SK-N-SH treated with all-trans-retinoic acid at 6 μM for 48 hours (cell line): ENCODE measurements at regions not wholly inside any gene's neighbourhood (a gene's known extent, or its start where the extent isn't known, plus 50 kb on each side); places are given as distances from the start of the nearest gene placed in this dataset.

Source experiments
- ATAC-seq: fragments of 200-7000 bp; cut with Tn5 transposase; 3 replicates; pipeline ENCODE4 v1.9.1; 2020; ENCODE audit warnings: mild to moderate bottlenecking, moderate library complexity
- ARNTL ChIP-seq: fragments of 450-650 bp; formaldehyde crosslinking; IDR thresholded peaks from 2 replicates; pipeline ENCODE4 v1.5.0; 2020; ENCODE audit warnings: low read depth, mild to moderate bottlenecking, moderate library complexity, borderline replicate concordance
- BACH2 ChIP-seq: fragments of 250-450 bp; sonication (Bioruptor Pico); IDR thresholded peaks from 2 replicates; pipeline ENCODE4 v1.9.0; 2021; ENCODE audit warnings: mild to moderate bottlenecking, borderline replicate concordance
- CREB5 ChIP-seq: fragments of 250-450 bp; sonication (Bioruptor Pico); IDR thresholded peaks from 2 replicates; pipeline ENCODE4 v1.5.1; 2020; ENCODE audit warnings: low read depth, mild to moderate bottlenecking, moderate library complexity
- CSDC2 ChIP-seq: fragments of 250-450 bp; sonication (Bioruptor Pico); IDR thresholded peaks from 2 replicates; pipeline ENCODE4 v1.5.0; 2020; ENCODE audit warnings: mild to moderate bottlenecking, moderate library complexity
- ESRRG ChIP-seq: fragments of 250-450 bp; sonication (Bioruptor Pico); IDR thresholded peaks from 2 replicates; pipeline ENCODE4 v1.6.1; 2021; ENCODE audit warnings: mild to moderate bottlenecking
- GLIS3 ChIP-seq: fragments of 250-450 bp; sonication (Bioruptor Pico); IDR thresholded peaks from 2 replicates; pipeline ENCODE4 v1.5.0; 2020; ENCODE audit warnings: mild to moderate bottlenecking, moderate library complexity
- ISL1 ChIP-seq: fragments of 250-450 bp; sonication (Bioruptor Pico); IDR thresholded peaks from 2 replicates; pipeline ENCODE4 v2.1.2; 2022; ENCODE audit warnings: mild to moderate bottlenecking, moderate library complexity
- OSR1 ChIP-seq: fragments of 250-450 bp; sonication (Bioruptor Pico); IDR thresholded peaks from 2 replicates; pipeline ENCODE4 v1.8.0; 2022; ENCODE audit warnings: moderate library complexity, mild to moderate bottlenecking, inconsistent platforms
- PATZ1 ChIP-seq: fragments of 250-450 bp; sonication (Bioruptor Pico); IDR thresholded peaks from 2 replicates; pipeline ENCODE4 v1.8.0; 2020; ENCODE audit warnings: mild to moderate bottlenecking, moderate library complexity, borderline replicate concordance
- POU6F1 ChIP-seq: fragments of 250-450 bp; sonication (Bioruptor Pico); IDR thresholded peaks from 2 replicates; pipeline ENCODE4 v1.8.0; 2021; ENCODE audit warnings: low read depth, mild to moderate bottlenecking, moderate library complexity, borderline replicate concordance
- PPARA ChIP-seq: fragments of 250-450 bp; sonication (Bioruptor Pico); IDR thresholded peaks from 2 replicates; pipeline ENCODE4 v1.5.0; 2020; ENCODE audit warnings: mild to moderate bottlenecking, borderline replicate concordance
- TCF4 ChIP-seq: fragments of 250-450 bp; sonication (Bioruptor Pico); IDR thresholded peaks from 2 replicates; pipeline ENCODE4 v1.8.0; 2021; ENCODE audit warnings: mild to moderate bottlenecking, moderate library complexity, borderline replicate concordance
- TOX ChIP-seq: fragments of 250-450 bp; sonication (Bioruptor Pico); IDR thresholded peaks from 2 replicates; pipeline ENCODE4 v1.8.0; 2021; ENCODE audit warnings: mild to moderate bottlenecking, moderate library complexity, borderline replicate concordance
- ZC3H10 ChIP-seq: fragments of 250-450 bp; sonication (Bioruptor Pico); IDR thresholded peaks from 2 replicates; pipeline ENCODE4 v1.5.1; 2021; ENCODE audit warnings: mild to moderate bottlenecking, moderate library complexity
- ZFP3 ChIP-seq: fragments of 250-450 bp; sonication (Bioruptor Pico); IDR thresholded peaks from 2 replicates; pipeline ENCODE4 v1.5.0; 2020; ENCODE audit warnings: mild to moderate bottlenecking, moderate library complexity
- ZFP30 ChIP-seq: fragments of 450-650 bp; formaldehyde crosslinking; IDR thresholded peaks from 2 replicates; pipeline ENCODE4 v1.5.0; 2022; ENCODE audit warnings: mild to moderate bottlenecking, moderate library complexity
- ZNF565 ChIP-seq: fragments of 450-650 bp; formaldehyde crosslinking; conservative IDR thresholded peaks from 2 replicates; pipeline ENCODE4 v1.5.0; 2020; ENCODE audit warnings: low read depth, mild to moderate bottlenecking, moderate library complexity
- ZNF70 ChIP-seq: fragments of 450-650 bp; formaldehyde crosslinking; IDR thresholded peaks from 2 replicates; pipeline ENCODE4 v1.5.0; 2020; ENCODE audit warnings: mild to moderate bottlenecking, moderate library complexity
- ZNF8 ChIP-seq: fragments of 450-650 bp; formaldehyde crosslinking; IDR thresholded peaks from 2 replicates; pipeline ENCODE4 v1.5.0; 2020; ENCODE audit warnings: mild to moderate bottlenecking, moderate library complexity
- TF ChIP-seq, protein P1 (sequence below): fragments of 250-450 bp; sonication (Bioruptor Pico); IDR thresholded peaks from 2 replicates; pipeline ENCODE4 v1.5.1; 2021; ENCODE audit warnings: mild to moderate bottlenecking, moderate library complexity
- TF ChIP-seq, protein P2 (sequence below): fragments of 250-450 bp; sonication (Bioruptor Pico); IDR thresholded peaks from 2 replicates; pipeline ENCODE4 v1.5.0; 2020; ENCODE audit warnings: mild to moderate bottlenecking, moderate library complexity

DNA sequence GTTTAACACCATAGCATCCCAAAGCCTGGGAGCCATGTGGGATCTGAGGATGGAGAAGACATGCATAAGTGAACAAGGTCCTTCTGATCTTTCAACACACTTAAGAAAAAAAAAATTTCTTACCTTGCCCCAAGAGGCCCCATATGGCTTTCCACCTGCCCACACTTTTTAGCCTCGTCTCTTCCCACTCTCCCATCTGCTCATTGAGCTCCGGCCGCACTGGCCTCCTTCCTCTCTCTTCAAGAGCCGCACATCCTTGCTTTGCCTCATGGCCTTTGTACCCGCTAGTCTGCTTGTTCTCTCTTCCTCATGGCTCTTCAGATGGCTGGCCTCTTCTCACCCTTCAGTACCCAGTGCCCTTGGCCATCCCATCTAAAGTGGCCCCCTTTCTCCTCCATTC lies 70.2 kb upstream of the PDE4B start (continued):
- TF ChIP-seq, protein P1, sequence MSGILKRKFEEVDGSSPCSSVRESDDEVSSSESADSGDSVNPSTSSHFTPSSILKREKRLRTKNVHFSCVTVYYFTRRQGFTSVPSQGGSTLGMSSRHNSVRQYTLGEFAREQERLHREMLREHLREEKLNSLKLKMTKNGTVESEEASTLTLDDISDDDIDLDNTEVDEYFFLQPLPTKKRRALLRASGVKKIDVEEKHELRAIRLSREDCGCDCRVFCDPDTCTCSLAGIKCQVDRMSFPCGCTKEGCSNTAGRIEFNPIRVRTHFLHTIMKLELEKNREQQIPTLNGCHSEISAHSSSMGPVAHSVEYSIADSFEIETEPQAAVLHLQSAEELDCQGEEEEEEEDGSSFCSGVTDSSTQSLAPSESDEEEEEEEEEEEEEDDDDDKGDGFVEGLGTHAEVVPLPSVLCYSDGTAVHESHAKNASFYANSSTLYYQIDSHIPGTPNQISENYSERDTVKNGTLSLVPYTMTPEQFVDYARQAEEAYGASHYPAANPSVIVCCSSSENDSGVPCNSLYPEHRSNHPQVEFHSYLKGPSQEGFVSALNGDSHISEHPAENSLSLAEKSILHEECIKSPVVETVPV (CRISPR knock-in tag) = no peak
- TF ChIP-seq ESRRG (CRISPR knock-in tag) (no peak), POU6F1 (CRISPR knock-in tag) (no peak), ARNTL (no peak), ZNF70 (no peak), BACH2 (CRISPR knock-in tag) (no peak)
- TF ChIP-seq, all 23 proteins: peak for 0

- no peak for TF ChIP-seq GLIS3 (CRISPR knock-in tag)
- no peak for TF ChIP-seq ZNF70
- no peak for TF ChIP-seq ARNTL
- TF ChIP-seq ZNF565 (CRISPR knock-in tag) = no peak
- TF ChIP-seq TOX (CRISPR knock-in tag) = no peak
- no peak for TF ChIP-seq ESRRG (CRISPR knock-in tag)
- TF ChIP-seq ZC3H10 (CRISPR knock-in tag) = no peak
- TF ChIP-seq, protein P2, sequence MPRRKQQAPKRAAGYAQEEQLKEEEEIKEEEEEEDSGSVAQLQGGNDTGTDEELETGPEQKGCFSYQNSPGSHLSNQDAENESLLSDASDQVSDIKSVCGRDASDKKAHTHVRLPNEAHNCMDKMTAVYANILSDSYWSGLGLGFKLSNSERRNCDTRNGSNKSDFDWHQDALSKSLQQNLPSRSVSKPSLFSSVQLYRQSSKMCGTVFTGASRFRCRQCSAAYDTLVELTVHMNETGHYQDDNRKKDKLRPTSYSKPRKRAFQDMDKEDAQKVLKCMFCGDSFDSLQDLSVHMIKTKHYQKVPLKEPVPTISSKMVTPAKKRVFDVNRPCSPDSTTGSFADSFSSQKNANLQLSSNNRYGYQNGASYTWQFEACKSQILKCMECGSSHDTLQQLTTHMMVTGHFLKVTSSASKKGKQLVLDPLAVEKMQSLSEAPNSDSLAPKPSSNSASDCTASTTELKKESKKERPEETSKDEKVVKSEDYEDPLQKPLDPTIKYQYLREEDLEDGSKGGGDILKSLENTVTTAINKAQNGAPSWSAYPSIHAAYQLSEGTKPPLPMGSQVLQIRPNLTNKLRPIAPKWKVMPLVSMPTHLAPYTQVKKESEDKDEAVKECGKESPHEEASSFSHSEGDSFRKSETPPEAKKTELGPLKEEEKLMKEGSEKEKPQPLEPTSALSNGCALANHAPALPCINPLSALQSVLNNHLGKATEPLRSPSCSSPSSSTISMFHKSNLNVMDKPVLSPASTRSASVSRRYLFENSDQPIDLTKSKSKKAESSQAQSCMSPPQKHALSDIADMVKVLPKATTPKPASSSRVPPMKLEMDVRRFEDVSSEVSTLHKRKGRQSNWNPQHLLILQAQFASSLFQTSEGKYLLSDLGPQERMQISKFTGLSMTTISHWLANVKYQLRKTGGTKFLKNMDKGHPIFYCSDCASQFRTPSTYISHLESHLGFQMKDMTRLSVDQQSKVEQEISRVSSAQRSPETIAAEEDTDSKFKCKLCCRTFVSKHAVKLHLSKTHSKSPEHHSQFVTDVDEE (CRISPR knock-in tag) = no peak
- no peak for TF ChIP-seq POU6F1 (CRISPR knock-in tag)
- TF ChIP-seq TCF4 (CRISPR knock-in tag) = no peak
- TF ChIP-seq ISL1 (CRISPR knock-in tag) = no peak
- no peak for TF ChIP-seq ZFP3 (CRISPR knock-in tag)
- TF ChIP-seq ZFP30 (CRISPR knock-in tag) = no peak
- no peak for TF ChIP-seq OSR1 (CRISPR knock-in tag)
- no peak for TF ChIP-seq PATZ1 (CRISPR knock-in tag)
Measured at GRCh38 chr1:65724151-65724550, 68.5 kb upstream of the PDE4B start.

GRCh38 chr1:65725064-65725463 lies 67.6 kb upstream of the PDE4B start:
- no peak for ATAC-seq
- no peak for TF ChIP-seq PATZ1 (CRISPR knock-in tag)
- no peak for TF ChIP-seq TOX (CRISPR knock-in tag)
- TF ChIP-seq ZNF8 (CRISPR knock-in tag) = no peak
- no peak for TF ChIP-seq PPARA (CRISPR knock-in tag)
- no peak for TF ChIP-seq CREB5
- TF ChIP-seq ESRRG (CRISPR knock-in tag) = no peak
- TF ChIP-seq, protein P2 (CRISPR knock-in tag) = no peak
- TF ChIP-seq CSDC2 = no peak
- no peak for TF ChIP-seq ZC3H10 (CRISPR knock-in tag)
- no peak for TF ChIP-seq TCF4 (CRISPR knock-in tag)

More at GRCh38 chr1:65724151-65724550, 68.5 kb upstream of the PDE4B start:
- no peak for ATAC-seq
